H1 (cell line): ENCODE measurements at regions not wholly inside any gene's neighbourhood (a gene's known extent, or its start where the extent isn't known, plus 50 kb on each side); places are given as distances from the start of the nearest gene placed in this dataset.

Source experiments
- CTBP2 ChIP-seq: IDR thresholded peaks from 2 replicates; pipeline ENCODE4 v1.7.0; 2011; ENCODE audit warnings: borderline replicate concordance, mild to moderate bottlenecking, moderate library complexity, mixed read lengths, low read length; ENCODE audit not compliant: insufficient read depth, insufficient read length

DNA sequence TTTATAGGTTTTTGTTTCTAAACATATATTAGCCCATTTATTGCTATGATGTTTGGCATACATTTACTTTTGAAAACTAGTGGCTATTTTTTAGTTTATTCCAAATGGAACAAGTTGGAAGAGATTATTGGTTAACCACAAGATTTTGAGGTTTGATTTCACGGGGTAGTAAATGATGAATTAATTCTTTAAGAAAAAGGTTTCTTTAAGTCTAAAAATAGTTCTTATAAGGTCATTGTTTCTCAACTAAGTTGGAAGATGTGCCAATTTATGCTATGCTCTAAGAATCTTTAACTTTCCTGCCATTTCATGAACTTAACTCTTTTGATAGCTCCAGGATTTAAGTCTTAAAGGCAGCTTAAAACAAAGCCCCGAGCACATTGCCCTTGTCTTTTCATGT lies 183.8 kb downstream of the LMO4 start (continued):
- no peak for TF ChIP-seq CTBP2
